C4-2B (cell line): ENCODE measurements at regions not wholly inside any gene's neighbourhood (a gene's known extent, or its start where the extent isn't known, plus 50 kb on each side); places are given as distances from the start of the nearest gene placed in this dataset.

ENCODE experiments used
- H3K27ac ChIP-seq: fragments of 450-650 bp; 2 replicates; pipeline ENCODE4 v1.5.1; 2017
- ZFX ChIP-seq: fragments of 450-650 bp; IDR thresholded peaks from 2 replicates; pipeline ENCODE4 v1.6.1; 2017
- TF ChIP-seq, protein P1 (sequence below): fragments of 450-650 bp; conservative IDR thresholded peaks from 2 replicates; pipeline ENCODE4 v1.5.1; 2017; ENCODE audit warnings: mild to moderate bottlenecking

DNA sequence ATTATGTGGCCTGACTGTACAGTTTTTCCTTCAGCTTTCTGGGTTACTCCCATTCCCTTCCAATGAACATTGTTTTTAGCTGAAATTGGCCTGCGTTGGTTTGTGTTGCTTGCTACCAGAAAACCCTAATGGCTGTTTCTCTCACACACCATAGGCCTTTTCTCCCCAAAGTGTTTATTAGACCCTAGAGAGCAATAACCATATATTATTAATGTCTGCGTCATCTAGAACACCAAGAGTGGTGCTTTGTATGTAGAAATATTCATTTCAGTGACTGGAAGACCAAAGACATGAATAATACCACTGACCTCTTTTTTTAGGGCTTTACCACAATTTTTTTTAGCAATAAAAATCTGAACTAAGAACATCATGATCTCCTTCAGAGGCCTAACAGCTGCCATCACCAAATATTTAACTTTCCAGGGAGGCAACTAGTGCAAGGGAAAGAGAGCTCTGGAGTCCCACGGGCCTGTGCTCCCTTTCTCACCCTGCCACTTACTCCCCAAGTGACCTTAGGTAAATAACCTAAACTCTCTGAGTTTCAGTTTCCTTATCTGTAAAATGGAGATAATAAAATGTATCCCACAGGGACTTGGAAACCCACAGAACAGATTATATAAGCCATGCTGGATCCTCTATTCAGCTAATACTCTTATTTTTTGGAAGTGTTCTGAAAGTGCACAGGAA, 201.9 kb upstream of the ISL1 start:
- TF ChIP-seq, protein P1, sequence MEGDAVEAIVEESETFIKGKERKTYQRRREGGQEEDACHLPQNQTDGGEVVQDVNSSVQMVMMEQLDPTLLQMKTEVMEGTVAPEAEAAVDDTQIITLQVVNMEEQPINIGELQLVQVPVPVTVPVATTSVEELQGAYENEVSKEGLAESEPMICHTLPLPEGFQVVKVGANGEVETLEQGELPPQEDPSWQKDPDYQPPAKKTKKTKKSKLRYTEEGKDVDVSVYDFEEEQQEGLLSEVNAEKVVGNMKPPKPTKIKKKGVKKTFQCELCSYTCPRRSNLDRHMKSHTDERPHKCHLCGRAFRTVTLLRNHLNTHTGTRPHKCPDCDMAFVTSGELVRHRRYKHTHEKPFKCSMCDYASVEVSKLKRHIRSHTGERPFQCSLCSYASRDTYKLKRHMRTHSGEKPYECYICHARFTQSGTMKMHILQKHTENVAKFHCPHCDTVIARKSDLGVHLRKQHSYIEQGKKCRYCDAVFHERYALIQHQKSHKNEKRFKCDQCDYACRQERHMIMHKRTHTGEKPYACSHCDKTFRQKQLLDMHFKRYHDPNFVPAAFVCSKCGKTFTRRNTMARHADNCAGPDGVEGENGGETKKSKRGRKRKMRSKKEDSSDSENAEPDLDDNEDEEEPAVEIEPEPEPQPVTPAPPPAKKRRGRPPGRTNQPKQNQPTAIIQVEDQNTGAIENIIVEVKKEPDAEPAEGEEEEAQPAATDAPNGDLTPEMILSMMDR = no peak
- no peak for TF ChIP-seq ZFX

DNA sequence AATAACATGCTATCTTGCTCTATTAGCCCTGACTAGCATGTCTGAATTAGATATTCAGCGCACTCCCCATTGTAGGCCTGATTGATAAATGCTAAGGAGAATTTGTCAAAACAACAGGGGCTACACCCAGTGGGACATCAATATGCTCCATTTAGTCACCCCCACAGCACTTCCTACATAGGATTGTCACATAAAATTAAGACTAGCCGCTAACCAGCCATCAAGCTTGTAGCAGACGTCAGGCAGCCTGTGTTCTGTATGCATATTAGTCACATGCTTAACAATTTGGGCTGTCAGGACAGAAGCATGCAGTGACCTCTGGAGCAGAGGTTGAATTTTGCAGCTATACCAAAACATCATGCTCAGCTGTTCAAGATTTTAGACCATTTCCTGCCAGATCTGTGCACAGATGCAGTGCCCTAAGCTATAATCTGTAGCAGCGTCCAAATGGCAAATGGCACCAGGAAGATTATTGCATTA, 197.4 kb upstream of the ISL1 start:
- TF ChIP-seq ZFX = no peak
- TF ChIP-seq, protein P1 = no peak
- no peak overlapping the region for H3K27ac ChIP-seq

More for the DNA sequence above, 201.9 kb upstream of the ISL1 start:
- H3K27ac ChIP-seq = no peak overlapping the region

DNA sequence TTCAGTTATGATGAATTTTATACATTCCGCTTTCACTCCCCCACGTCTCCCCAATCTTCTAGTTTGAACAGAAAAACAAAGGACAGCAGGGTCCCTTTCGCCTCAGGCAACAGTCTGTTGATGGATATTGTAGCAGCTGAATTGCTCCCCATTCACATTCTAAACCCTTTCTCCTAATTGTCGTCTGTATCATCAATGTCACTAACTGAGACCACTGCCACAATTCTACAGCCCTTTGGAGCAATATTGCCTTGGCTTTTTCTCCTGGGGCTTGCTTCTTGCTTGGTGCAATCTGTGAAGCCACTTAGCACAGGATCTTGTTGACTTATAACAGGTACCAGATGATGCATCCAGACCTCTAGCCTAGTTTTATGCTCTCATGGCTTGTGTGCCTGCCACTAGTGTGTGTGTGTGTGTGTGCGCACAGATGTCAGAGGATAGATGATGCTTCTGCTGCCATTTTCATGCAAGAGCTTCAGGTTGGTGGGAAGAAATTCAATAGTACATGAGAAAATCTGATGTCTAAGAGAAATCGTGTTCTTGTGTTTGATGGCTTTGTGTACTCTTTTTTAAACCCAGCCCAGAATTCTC, 195.2 kb upstream of the ISL1 start:
- TF ChIP-seq ZFX = no peak
- TF ChIP-seq, protein P1 = no peak
- H3K27ac ChIP-seq = no peak overlapping the region

DNA sequence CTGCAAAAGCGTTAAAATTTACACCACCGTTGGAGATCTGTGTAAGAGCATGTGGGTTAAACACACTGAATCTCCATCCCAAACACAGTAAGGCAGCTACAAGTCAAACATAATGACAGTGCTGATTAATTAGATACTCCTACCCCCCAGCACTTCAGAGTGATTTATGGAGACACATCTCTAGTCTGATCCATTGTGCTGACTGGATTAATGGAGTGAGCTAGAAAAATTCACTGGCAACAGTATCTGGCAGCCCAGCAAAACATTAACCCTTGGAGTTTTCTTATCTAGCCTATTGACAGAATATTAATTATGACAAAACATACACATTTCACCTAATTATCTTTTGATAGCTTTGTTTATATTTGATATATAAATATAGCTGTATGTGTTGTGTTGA, 188.6 kb upstream of the ISL1 start:
- H3K27ac ChIP-seq = no peak overlapping the region
- no peak for TF ChIP-seq ZFX
- TF ChIP-seq, protein P1 = no peak

DNA sequence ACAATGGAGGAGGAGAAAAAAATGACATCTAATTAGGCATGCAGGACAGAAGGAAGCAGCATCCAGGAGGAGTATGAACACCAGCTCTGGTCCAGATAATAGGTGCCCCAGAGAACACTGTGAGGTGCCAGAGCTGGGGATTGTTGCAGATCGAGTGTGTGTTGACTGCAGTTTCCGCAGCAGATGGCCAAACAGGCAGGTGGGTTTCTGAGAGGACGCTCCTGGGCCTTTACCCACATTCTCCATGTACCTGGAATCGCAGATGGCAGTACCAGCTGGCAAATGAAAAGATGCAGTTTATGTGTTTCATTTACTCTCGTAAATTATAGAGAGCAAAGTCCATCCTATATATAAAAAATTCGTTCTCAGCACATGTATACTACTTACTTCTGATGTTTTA, 182.2 kb upstream of the ISL1 start:
- TF ChIP-seq, protein P1 = no peak
- no peak for TF ChIP-seq ZFX
- no peak overlapping the region for H3K27ac ChIP-seq

DNA sequence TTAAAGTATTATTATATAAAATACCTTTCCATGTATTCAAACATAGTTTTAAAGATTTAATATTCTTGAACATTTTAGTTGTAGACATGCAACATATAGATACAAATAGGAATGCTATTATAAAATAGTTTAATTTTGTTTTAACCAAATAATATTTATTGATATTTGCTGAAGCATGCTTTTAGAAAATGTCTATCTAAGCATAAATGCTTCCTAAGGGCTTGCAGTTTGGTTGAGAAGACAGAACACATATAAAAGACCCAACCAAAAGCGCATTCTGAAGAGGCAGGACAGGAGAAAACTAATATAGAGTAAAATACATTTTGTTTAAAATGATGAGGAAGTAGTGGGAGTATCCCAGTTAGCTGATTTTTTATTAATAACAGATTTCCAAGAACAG, 181.5 kb upstream of the ISL1 start:
- no peak for TF ChIP-seq ZFX
- TF ChIP-seq, protein P1 = no peak
- no peak overlapping the region for H3K27ac ChIP-seq

DNA sequence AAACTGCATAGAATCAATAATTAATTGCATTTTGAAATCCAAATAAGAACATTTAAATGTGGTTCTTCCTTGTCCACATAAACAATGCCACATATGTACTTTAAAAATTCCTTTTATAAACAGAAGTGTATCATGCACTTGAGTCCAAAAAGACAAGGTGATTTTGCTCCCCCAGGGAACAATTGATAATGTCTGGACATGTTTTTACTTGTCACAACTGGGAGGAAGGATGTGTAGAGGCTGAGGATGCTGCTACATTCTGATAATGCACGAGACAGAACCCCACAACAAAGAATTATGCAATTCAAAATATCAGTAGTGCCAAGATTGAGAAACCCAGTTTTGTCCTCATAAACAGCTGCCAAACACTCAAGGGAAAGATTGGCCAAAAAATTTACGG, 181.1 kb upstream of the ISL1 start:
- TF ChIP-seq, protein P1 = no peak
- TF ChIP-seq ZFX = no peak

More for the DNA sequence above, 181.1 kb upstream of the ISL1 start:
- H3K27ac ChIP-seq = no peak overlapping the region
